COLO668 (cell line): ENCODE measurements at regions not wholly inside any gene's neighbourhood (a gene's known extent, or its start where the extent isn't known, plus 50 kb on each side); places are given as distances from the start of the nearest gene placed in this dataset.
"Not testable (repeated sequence)": the region's sequence is repeated elsewhere in the genome, so short reads cannot be mapped to it uniquely, and the experiment has no call there.

Experiments
- DNase-seq: peaks from one replicate; lab custom pipeline; 2025; ENCODE audit not compliant: unreplicated experiment; lab: John Stamatoyannopoulos, UW

DNA sequence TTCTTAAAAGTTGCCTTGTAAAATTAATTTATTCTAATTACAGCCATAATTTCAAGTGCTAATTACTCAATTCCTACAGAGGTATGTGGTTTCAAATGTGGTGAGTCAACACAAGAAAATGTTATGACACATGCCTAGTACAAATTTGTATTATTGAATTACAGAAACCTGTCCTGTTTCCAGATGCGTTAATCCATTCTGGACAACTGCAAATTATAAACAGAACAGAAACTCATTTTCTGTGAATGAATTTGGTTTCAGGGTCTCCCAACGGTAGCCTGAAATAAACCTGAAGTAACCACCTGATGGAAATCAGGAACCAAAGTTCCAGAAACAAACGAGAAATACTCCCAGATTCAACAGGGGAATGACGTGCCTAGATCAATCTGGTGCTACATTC lies 328.6 kb upstream of the F9 start:
- DNase-seq = no peak

DNA sequence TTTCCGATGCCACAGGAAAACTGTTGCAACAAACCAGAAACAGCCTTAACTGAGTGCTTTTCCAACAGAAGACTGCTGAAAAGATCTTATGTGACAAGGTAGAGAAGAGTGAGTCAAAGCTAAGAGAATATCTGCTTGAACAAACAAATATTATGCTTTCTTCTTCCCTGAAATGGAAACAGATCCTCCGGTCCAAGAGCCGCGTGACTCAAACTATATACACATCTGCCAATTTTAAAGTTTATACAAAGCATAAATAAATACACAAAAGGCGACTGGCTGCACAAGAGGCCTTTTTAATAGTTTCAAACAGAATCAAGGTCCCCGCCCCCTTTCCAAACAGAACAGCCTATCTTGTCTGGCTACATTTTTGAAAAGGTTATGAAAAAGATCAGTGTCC lies 329.7 kb upstream of the F9 start:
- no peak for DNase-seq

DNA sequence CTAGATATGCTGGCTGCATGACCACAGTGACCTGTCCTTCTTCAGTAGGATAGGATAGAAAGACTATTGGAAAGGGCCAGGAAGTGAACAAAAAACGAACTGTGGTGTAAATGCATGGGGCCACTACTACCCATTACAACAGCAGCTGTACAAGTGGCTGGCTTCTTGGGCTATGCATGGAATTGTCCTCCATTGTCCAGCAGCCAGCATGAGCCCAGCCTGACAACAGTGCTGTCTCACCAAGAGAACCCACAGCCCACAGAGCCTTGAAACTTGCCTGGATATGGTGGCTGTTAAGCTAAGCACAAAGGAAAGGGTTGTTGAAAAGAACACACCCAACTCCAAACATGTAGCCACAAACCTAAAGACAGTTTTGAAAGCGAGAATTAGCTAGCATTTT lies 330.2 kb upstream of the F9 start:
- peak; percentile 5 for DNase-seq

DNA sequence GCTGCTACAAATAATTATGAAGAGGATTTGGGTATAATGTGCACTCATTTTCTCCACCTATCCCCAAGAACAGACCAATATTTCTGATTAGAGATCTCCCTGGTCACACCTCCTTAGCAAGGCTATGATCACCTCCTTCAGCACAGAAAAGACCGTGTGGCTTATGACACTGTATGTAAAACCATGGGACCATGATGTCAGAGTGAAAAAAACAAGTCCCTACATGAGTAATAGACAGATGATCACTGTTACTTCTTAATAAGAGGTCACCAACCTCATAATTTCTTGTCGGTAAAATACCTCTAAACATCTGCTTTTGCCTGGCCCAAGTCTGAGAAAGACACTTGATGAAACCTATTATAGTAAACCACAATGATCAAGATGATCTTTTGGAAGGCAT lies 330.6 kb upstream of the F9 start:
- DNase-seq = no peak

DNA sequence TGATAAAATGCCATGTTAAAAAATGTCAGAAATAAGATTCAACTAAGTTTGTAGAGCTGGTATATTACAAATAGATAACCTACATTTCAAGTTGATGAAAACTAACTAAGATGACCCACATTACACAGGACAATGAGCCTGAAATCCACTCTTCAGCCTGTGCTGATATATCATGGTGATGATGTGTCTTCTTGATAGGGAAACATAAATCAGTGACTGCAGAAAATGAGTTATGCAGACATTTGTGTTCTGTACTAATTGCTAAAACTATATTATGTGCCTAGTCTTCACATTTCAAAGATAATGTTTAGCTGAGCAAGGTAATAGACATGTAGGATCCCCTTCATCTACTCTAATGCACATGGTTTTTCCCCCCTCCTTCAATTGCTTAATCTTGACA lies 331.6 kb upstream of the F9 start:
- no peak for DNase-seq

DNA sequence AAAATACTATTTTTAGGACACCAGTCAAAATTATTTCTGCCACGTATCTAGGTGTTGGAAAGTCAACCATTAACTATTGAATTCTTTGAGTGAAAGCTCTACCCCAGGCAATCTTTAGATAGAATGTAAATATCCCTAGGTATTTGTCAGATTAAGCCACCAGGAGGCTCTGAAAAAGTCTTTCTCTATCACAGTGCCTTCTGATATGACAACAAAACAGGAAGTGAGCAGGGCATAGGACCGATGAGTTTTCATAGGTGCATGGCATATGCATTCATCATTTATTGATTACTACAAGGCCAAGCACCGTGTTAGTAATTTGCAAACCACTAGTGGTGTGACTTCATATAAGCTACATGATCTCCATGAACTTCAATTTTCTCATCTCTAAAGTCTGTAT lies 333.6 kb upstream of the F9 start:
- no peak for DNase-seq

DNA sequence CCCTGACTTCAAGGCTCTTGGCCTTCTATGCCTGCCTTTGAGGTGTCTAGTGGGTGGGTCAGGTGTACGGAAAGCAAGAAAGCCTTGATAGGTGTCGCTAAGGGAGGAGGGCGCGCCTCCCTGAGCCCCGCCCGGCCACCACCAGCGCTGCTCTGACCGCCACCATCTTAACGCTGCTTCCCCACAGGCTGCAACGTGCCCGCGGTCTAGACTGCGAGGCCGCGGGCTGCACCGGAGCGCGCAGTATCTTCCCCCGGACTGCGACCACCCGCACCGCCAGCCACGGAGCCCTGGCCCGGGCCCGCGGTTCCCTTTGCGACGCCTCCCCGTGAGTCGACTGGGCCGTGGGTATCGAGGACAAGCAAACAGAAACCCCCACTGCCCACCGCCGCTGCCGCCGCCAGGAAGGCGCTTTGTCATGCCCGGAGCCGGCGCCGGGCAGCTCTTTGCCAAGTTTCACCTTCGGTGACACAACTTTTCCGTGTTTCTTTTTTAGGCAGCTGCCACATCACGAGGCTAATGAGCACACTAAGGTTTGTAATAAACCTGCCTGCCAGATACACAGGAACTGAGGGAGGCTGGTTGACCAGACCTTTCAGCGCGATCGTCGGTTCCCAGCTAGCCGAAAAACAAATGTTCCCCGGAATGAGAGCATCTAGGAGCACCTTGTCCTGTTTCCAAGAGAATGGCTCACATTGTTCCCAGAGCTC lies 335.8 kb upstream of the F9 start:
- DNase-seq = peak; percentile 68

DNA sequence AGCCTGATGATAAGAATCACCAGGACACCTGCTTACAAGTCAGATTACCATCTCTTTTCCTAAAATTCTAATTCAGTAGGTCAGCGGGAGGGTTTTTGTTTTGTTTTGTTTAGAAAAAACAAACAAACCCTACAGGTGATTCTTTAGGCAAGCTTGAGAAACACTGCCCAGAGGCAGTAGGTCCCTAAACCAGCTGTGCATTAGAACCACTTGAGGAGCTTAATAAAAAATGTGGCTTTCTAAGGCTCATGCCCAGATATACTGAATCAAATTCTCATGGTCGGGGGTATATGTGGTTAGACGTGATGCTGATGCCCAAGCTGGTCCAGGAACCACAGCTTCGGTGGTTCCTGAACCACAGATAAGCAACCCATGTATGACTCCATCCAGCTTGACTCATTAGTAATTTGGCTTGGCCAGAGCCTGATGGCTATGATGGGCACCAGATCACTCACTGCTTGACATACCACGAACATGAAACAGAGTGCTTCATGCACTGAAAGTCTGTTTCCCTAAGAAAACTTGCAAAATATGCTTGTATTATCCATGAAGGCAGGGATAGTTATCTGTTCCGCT lies 338.1 kb upstream of the F9 start:
- no peak for DNase-seq

DNA sequence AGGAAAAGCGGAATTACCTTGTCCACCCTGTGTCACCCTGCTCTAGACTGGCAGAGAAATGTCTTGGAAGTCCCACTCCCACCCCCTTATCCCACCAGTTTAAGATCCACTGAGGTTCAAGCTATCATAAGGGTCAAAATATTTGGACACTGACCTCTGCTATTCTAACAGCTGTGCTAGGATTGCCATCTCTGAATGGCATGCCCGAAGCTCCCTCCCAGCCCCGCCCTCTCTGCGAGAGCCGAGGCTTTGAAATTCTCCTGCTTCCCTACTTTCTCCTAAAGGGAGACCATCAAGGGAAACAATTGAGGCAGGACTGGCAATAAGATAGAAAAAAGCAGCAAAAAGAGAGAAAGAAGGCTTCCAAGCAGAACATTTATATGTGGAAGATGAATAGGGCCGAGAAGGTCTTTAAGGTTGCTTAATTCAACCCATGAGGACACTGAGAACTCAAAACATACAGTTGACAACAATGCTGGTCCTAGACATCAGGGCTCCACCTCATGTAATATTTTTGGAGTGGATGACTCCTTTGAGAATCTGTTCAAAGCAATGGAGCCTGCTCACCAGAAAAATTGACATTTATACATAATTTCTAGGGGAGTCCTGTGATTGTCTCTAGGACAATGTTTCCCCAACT lies 338.7 kb upstream of the F9 start:
- DNase-seq = no peak

DNA sequence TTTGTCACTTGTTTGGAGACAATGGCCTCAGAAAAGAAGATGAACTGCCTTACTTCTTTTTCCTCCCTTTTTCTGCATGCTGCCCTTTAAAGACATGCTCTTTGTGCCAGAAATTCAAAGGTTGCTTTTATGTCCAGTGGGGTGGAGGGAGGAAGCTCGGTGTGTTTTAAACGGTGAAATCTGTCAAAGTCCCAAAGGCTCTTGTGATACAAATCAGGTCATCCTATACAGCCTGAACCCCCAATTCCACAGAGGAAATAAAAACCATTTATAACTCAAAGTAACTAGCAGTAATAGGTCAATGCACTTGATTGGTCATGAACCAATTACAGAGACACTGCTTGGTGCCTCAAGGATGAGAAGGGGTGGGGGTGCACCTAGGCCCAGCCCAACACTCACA lies 339.3 kb upstream of the F9 start:
- DNase-seq = no peak

DNA sequence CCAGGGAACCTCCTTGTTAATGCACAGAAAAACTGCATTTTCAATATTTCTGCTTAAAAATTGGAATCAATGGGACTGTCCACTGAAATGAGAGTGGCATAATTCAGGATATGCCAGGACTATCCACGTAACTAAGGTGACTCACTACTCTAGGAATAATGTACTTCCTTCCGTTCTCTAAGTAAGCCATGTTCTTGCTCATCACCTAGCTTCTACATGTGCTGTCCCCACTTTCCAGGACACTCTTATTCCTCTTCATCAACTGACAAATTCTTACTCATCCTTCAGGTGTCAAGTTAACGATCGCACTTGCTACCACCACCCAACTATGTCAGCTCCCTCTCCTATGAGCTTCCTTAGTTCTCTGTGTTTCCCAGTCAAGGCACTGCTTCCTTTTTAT lies 342.8 kb upstream of the F9 start:
- DNase-seq = no peak

DNA sequence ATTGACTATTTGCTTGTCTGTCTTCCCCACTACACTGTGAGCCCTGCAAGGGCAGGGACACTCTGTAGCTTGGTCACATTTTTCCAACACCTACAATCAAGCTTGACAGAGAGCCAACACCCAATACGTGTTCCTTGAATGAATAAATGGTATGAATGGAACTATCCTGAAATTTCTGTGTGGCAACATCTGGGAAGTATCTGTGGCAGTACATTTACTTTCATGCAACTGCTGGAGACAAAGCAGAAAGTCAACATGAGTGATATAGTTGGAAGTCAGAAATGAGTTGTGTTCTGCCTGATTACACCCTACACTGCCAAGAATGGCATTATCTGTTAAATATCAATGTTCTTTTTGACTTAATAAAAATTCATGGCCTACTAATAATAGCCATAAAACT lies 343.5 kb upstream of the F9 start:
- no peak for DNase-seq

DNA sequence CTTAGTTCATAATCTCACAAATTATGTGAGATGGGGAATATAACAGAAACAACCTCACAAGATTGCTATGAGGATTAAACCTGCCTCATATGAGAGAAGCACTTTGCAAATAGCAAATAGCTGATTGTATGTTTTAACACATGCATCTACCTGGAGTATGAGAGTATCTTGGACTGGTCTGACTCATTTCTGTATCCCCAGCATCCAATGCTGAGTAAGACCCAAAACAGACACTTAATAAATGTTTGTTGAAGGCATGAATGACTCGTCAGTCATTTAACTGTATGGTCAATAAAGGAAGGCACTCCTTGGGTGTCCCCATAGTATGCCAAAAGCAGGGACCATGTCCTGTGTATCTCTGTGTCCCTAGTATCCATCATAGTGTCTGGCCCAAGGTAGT lies 350.9 kb upstream of the F9 start:
- DNase-seq = no peak

DNA sequence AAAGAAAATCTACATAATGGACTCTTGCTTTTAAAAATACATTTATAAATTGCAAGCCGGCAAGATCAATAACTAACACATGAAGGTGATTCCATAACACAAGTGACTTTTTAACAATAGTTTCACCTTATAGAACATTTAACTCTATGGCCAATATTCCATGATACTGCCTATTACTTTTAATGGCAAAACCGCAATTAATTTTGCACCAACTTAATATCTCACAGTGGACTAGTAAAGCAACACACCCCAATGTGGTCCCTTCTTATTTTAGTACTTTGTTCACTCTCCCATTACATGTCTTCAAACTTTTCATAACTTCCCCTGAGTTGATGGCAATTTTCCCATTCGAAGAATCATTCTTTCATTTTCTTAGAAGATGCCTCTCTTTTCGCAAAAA lies 351.6 kb upstream of the F9 start:
- DNase-seq = no peak

DNA sequence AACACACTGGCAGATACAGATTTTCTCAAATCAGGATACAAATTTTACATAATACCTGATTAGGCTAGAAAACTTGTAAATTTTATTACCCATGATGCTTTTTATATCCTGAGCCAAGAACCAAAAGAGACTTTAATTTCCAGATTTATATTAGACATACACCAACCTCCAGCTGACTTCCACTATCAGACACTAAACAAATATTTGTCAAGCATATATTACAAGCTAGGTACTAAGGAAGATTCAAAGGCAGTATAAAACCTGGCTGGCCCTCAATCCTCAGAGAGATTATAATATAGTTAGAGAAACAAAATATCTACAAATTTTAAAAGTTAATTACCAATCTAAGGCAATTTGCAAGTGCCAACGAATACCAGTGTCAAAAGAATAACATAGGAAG lies 357.8 kb upstream of the F9 start:
- DNase-seq = no peak

DNA sequence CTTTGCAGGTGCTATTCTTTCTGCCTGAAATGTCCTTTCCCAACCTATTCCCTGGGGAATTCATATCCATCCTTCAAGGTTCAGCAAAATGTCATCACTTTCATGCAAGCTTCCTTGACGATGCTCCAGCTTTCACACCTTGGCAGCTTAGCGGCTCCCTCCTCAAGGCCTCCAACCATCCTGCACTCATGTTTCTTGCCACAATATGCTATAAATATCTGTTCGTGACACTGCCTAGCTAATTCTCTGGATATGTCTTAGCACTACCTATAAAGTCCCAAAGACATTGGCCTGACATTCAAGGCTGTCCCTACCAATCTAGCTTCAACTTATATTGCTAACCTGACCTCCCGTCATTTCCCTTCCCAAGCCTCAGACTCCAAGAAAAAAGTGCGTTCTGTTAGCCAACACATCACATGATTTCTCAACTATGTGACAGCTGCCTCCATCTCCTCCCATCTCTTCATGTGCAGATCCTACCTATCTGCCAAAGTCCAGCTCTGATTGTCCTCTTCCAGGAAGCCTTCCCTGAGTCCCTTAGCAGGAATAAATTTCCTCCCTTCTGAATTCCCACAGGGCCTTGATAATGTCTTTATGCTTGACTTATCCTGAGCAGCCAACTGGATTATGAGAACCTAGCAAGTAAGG lies 359.9 kb upstream of the F9 start:
- no peak for DNase-seq

DNA sequence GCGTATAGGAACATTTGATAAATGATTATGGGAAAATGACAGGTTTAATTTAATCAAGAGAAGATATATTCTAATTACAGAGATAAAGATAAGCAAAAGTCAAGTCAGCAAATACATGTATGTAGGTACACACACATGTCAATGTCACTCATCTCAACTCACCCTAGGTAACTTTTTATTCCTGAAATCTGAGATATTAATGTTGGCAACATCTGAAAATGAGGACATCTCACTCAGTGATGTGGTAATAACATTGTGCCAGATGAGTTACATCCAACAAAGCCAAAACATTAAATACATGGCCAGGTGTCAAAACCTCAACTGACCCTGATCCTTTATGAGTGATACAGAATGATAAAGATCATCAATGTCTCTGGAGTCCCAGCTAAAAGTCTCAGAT lies 363.3 kb upstream of the F9 start:
- DNase-seq = no peak

DNA sequence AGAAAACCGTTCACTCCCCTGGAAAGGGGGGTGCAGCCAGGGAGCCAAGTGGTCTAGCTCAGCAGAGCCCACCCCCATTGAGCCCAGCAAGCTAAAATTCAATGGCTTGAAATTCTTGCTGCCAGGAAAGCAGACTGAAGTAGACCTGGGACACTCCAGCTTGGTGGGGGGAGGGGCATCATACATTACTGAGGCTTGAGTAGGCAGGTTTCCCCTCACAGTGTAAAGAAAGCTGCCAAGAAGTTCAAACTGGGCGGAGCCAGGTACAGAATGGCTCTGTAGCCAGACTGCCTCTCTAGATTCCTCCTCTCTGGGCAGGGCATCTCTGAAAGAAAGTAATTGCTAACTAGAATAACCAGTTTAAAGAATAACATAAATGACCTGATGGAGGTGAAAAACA lies 372.3 kb upstream of the F9 start:
- no peak for DNase-seq

DNA sequence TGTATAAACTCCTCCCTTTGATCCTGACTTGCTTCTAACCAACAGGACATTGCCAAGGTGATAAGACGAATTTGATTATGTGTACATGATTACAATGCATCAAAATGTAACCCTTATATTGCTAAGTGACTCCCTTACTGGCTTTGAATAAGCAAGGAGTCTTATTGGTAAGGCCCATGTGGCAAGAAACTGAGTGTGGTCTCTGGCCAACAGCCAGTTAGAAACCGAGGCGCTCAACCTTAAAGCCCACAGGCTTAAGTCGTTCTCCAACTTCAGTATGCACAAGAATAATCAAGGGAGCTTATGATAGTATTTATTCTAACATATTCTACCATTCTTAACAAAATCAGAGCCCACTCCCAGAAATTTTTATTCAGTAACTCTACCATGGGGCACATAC lies 374.2 kb upstream of the F9 start:
- DNase-seq = no peak

DNA sequence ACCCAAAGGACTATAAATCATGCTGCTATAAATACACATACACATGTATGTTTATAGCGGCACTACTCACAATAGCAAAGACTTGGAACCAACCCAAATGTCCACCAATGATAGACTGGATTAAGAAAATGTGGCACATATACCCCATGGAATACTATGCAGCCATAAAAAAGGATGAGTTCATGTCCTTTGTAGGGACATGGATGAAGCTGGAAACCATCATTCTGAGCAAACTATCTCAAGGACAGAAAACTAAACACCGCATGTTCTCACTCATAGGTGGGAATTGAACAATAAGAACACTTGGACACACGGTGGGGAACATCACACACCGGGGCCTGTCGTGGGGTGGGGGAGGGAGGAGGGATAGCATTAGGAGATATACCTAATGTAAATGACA lies 383.9 kb upstream of the F9 start:
- not testable (repeated sequence) for DNase-seq

DNA sequence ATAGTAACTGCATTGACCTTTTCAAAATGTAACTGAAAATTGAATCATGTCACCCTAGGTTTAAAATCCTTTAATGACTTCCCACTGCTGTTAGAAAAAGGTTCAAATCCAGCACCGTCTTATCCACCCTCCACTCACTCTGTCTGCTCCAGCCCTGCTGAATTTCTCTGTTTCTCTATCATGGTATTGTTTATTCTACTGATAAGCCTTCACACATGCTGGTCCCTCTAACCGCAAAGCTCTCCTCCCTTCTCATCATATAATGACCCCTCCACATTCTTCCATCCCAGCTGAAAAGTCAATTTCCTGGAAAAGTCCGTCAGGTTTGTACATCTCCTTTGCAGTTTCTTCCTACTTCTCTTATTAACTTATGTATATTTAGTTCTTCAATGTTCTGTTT lies 389.2 kb upstream of the F9 start:
- DNase-seq = no peak

DNA sequence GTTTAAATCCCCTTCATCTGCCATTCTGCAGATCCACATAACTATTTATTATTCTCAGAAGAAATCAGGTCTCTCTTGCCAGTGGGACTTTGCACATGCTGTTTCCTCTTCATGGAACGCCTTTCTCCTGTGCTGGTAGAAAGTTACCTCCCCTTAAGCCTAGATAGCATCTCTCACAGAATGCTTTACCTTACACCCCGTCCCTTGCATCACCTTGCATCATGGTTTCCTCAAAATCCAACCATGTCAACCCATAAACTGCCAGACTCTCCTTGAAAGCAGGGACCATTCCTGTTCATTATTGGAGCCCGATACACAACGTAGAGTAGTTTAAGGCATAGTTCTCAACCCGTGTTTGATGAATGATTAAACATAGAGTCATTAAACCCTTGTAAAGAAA lies 396.2 kb upstream of the F9 start:
- no peak for DNase-seq
